Ovary (tissue), 3 donors: ENCODE measurements at regions not wholly inside any gene's neighbourhood (a gene's known extent, or its start where the extent isn't known, plus 50 kb on each side); places are given as distances from the start of the nearest gene placed in this dataset.

ENCODE experiments used
- POLR2A ChIP-seq: fragments of 450-650 bp; IDR thresholded peaks from one replicate; pipeline ENCODE4 v1.6.1; 2017; ENCODE audit warnings: antibody characterized with exemption, mild to moderate bottlenecking, moderate library complexity
- TF ChIP-seq, protein P1 (sequence below), 3 donors: fragments of 450-650 bp in 2 of 3; fragments of 200-600 bp in 1 of 3; IDR thresholded peaks; one replicate each; pipeline versions ENCODE4 v1.5.1 to v1.8.0; 2016 to 2022; ENCODE audit warnings: antibody characterized with exemption in 3 of 3, mild to moderate bottlenecking in 1 of 3
- donor health status: DM: no; HTN: no; CAD: no.

- TF ChIP-seq, protein P1, sequence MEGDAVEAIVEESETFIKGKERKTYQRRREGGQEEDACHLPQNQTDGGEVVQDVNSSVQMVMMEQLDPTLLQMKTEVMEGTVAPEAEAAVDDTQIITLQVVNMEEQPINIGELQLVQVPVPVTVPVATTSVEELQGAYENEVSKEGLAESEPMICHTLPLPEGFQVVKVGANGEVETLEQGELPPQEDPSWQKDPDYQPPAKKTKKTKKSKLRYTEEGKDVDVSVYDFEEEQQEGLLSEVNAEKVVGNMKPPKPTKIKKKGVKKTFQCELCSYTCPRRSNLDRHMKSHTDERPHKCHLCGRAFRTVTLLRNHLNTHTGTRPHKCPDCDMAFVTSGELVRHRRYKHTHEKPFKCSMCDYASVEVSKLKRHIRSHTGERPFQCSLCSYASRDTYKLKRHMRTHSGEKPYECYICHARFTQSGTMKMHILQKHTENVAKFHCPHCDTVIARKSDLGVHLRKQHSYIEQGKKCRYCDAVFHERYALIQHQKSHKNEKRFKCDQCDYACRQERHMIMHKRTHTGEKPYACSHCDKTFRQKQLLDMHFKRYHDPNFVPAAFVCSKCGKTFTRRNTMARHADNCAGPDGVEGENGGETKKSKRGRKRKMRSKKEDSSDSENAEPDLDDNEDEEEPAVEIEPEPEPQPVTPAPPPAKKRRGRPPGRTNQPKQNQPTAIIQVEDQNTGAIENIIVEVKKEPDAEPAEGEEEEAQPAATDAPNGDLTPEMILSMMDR (IDR thresholded peaks at IDR 0.05) = no peak
- no peak for TF ChIP-seq POLR2A
These were observed 60.0 kb upstream of the RBFOX1 start for GRCh38 chr16:7272567-7273158.
